ENCODE measurements at regions not wholly inside any gene's neighbourhood (a gene's known extent, or its start where the extent isn't known, plus 50 kb on each side); places are given as distances from the start of the nearest gene placed in this dataset.

DNA sequence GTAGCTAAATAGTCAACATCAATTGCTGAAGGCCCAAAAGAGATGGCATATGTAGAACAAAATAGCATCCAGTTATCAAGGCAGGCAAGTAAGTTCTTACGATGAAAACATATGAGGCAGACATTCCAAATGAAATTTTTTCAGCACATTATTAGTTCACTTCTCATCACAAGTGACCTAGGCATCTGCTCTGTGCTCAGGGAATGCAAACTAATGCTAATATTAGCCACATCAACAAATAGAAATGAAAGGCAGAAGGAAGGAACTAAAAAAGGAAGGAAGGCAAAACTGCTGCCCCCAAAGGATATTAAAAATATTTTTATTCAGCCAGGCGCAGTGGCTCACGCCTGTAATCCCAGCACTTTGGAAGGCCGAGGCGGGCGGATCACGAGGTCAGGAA is 51.2 kb upstream of the ROCK1 start:
- no peak for ATAC-seq (ENCODE audit: low read depth)
- Histone ChIP-seq H3K27ac (ENCODE audit: poor library complexity, severe bottlenecking) (no peak overlapping the region), H3K4me3 (ENCODE audit: severe bottlenecking) (no peak overlapping the region), H3K27me3 (ENCODE audit: insufficient read depth, poor library complexity, severe bottlenecking) (no peaks in the 10 kb centered on the region), H3K4me1 (ENCODE audit: insufficient read depth, poor library complexity, severe bottlenecking) (peaks cover 10% of the 10 kb centered on the region), H3K36me3 (ENCODE audit: low read depth) (no peaks in the 10 kb centered on the region), H3K9me3 (ENCODE audit: severe bottlenecking) (no peaks in the 10 kb centered on the region)
- TF ChIP-seq, protein P1, sequence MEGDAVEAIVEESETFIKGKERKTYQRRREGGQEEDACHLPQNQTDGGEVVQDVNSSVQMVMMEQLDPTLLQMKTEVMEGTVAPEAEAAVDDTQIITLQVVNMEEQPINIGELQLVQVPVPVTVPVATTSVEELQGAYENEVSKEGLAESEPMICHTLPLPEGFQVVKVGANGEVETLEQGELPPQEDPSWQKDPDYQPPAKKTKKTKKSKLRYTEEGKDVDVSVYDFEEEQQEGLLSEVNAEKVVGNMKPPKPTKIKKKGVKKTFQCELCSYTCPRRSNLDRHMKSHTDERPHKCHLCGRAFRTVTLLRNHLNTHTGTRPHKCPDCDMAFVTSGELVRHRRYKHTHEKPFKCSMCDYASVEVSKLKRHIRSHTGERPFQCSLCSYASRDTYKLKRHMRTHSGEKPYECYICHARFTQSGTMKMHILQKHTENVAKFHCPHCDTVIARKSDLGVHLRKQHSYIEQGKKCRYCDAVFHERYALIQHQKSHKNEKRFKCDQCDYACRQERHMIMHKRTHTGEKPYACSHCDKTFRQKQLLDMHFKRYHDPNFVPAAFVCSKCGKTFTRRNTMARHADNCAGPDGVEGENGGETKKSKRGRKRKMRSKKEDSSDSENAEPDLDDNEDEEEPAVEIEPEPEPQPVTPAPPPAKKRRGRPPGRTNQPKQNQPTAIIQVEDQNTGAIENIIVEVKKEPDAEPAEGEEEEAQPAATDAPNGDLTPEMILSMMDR (IDR thresholded peaks at IDR 0.05; ENCODE audit: poor library complexity, severe bottlenecking): no peak
- no peak for DNase-seq (ENCODE audit: low spot score)

- no peak overlapping the region for H3K4me3 ChIP-seq (ENCODE audit: severe bottlenecking)
- peak overlapping the region; percentile 65 for H3K27ac ChIP-seq (ENCODE audit: poor library complexity, severe bottlenecking)
- H3K9me3 ChIP-seq (ENCODE audit: severe bottlenecking): no peaks in the 10 kb centered on the region
- ATAC-seq (ENCODE audit: low read depth) (peak; percentile 98), DNase-seq (ENCODE audit: low spot score) (no peak)
- H3K36me3 ChIP-seq (ENCODE audit: low read depth): no peaks in the 10 kb centered on the region
- peaks cover 10% of the 10 kb centered on the region for H3K4me1 ChIP-seq (ENCODE audit: insufficient read depth, poor library complexity, severe bottlenecking)
- H3K27me3 ChIP-seq (ENCODE audit: insufficient read depth, poor library complexity, severe bottlenecking): no peaks in the 10 kb centered on the region
- TF ChIP-seq, protein P1 (IDR thresholded peaks at IDR 0.05; ENCODE audit: poor library complexity, severe bottlenecking): no peak
Measured at GRCh38 chr18:21163647-21164547, 52.3 kb upstream of the ROCK1 start.

DNA sequence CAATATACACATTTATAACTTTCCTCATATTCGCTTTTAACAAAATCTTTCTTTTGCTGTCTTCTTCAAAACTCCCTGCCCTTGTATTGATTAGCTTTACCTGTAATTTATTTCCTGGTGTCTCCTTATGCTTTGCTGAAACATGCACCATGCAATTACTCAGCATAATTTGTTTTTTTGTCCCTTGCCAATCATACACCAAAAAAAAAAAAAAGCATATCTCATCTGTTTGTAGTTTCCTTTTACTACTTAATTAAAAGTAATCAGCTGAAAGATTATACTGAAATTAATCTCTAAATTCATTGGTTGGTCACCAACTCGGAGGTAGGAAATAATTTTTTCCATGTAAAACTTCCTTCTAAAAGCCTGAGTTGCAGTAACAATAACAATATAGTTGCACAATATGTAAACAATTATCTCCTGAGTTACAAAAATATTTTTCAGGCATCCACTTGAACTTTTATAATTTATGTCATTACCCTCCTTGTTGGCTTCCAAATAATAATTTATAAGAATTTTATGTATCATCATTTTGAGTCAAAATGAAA is 53.0 kb upstream of the ROCK1 start:
- no peak for ATAC-seq (ENCODE audit: low read depth)
- DNase-seq (ENCODE audit: low spot score): no peak
- no peaks in the 10 kb centered on the region for H3K27me3 ChIP-seq (ENCODE audit: insufficient read depth, poor library complexity, severe bottlenecking)
- peaks cover 10% of the 10 kb centered on the region for H3K4me1 ChIP-seq (ENCODE audit: insufficient read depth, poor library complexity, severe bottlenecking)
- H3K4me3 ChIP-seq (ENCODE audit: severe bottlenecking): no peak overlapping the region
- H3K9me3 ChIP-seq (ENCODE audit: severe bottlenecking): no peaks in the 10 kb centered on the region
- H3K36me3 ChIP-seq (ENCODE audit: low read depth): no peaks in the 10 kb centered on the region
- H3K27ac ChIP-seq (ENCODE audit: poor library complexity, severe bottlenecking): peak overlapping the region; percentile 65
- TF ChIP-seq, protein P1 (IDR thresholded peaks at IDR 0.05; ENCODE audit: poor library complexity, severe bottlenecking): no peak

DNA sequence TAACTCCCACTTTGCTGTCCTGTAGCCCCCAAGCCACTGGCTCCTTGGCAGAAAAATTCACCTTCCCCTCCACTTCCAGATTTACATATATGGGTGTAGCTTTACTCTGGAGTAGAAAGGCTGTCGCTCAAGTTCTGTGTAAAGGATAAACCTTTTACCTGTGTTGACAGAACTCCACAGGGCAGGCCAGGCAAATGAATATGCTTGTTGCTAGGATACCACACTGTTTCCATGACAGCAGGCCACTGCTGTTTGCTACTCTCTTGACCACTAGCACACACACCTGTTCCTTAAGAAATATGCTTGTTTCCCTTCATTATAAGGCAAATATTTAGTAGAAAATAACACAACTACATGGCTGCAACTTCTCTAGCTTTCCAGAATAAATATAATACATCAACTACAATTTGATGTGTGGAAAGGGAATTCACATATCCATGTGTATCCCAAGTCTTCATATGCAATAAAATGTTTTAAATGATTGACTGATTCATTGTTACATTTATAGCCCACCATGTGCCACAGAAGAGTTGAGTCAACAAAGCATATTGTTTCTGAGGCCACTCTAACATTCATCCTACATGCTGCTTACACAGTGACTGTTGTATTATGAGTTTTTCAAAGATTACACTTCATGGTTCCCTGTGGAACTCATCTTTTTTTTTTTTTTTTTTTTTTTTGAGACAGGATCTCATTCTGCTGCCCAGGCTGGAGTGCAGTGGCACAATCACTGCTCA is 56.2 kb upstream of the ROCK1 start:
- DNase-seq (ENCODE audit: low spot score) (no peak), ATAC-seq (ENCODE audit: low read depth) (no peak)
- Histone ChIP-seq H3K9me3 (ENCODE audit: severe bottlenecking) (no peaks in the 10 kb centered on the region), H3K27ac (ENCODE audit: poor library complexity, severe bottlenecking) (no peak overlapping the region), H3K4me3 (ENCODE audit: severe bottlenecking) (no peak overlapping the region), H3K36me3 (ENCODE audit: low read depth) (no peaks in the 10 kb centered on the region), H3K27me3 (ENCODE audit: insufficient read depth, poor library complexity, severe bottlenecking) (no peaks in the 10 kb centered on the region), H3K4me1 (ENCODE audit: insufficient read depth, poor library complexity, severe bottlenecking) (peaks cover 10% of the 10 kb centered on the region)
- TF ChIP-seq, protein P1 (IDR thresholded peaks at IDR 0.05; ENCODE audit: poor library complexity, severe bottlenecking): no peak
